GM21717 (cell line): ENCODE measurements at regions not wholly inside any gene's neighbourhood (a gene's known extent, or its start where the extent isn't known, plus 50 kb on each side); places are given as distances from the start of the nearest gene placed in this dataset.
"Not testable (repeated sequence)": the region's sequence is repeated elsewhere in the genome, so short reads cannot be mapped to it uniquely, and the experiment has no call there.

Source experiments
- ATAC-seq: cut with Tn5 transposase; IDR thresholded peaks from one replicate; pipeline ENCODE4 v1.9.1; 2021; ENCODE audit warnings: mild to moderate bottlenecking, moderate library complexity; ENCODE audit not compliant: unreplicated experiment

DNA sequence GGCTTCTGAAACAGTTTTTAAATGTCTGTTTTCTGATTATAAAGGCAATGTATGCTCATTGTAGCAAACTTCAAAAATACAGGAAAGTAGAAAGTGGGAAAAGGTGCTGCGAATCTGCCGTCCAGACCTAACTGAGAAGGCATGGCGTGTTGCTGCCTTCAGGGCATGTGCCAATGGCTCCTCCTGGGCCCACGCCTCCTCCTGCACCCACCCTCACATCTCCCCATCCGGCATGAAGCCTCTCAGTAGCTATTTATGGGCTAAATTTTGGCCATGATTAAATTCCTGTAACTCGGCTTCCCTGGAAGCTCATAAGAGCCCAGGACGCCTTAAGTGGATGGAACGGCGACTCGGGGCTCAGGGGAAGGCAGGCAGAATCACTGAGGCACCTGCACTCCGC is 153.8 kb downstream of the LAT start:
- ATAC-seq, result not testable (repeated sequence)

DNA sequence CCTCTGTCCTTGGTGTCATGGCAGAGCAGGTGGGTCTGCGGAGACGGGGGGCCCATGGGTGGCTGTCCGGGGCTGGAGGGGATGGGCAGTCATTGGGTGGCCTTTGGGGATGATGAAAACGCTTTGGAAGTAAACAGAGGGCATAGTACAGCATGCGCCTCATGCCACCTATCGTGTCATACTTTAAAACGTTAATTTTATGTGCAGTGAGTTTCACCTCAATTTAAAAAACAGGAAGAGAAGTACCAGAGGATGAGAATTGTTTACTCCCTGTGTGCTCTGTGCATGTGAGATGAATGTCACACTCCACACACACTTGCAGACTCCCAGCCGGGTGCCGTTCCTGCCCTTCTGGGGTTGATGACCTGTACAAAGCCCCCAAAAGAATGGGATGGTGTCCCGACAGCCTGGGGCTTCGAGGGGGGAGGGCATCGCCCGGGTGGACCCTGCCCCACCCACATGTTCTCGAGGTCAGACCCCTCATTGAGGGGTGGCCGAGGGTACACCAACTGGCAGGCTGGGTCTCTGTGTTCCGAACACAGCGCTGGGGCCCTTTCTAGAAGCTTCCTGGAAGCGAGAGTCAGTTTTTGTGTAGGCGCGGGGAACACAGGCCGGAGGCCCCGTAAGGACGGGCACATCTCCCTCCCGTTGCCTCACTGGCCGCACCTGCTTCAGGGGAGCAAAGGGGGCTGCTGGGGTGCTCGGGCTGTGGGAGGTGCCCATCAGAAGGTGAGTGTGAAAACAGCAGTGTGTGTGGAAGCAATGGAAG is 153.2 kb downstream of the LAT start:
- ATAC-seq, result not testable (repeated sequence)

- not testable (repeated sequence) for ATAC-seq
Observed at GRCh38 chr16:29137461-29137860, 152.6 kb downstream of the LAT start.

- not testable (repeated sequence) for ATAC-seq
Observed at GRCh38 chr16:29136916-29137315, 152.1 kb downstream of the LAT start.

GRCh38 chr16:29136046-29136696 is 151.3 kb downstream of the LAT start:
- not testable (repeated sequence) for ATAC-seq

DNA sequence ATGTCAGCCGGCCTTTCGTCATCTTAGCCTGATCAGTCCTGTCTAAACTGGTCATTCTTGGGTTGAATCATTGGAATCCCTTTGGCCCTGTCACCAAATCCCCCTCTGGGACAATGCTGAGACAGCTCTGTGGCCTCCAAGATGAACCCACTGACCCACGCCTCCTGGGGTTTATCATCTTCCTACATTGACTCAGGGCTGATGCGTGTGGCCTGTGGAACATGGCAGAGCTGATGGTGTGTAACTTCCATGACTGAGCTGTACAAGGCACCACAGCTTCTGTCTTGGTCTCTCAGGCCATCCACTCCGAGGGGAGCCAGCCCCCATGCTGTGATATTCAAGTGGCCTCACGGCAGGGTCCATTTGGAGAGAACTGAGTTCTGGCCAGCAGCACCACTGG is 150.2 kb downstream of the LAT start:
- not testable (repeated sequence) for ATAC-seq

- ATAC-seq, result not testable (repeated sequence)
Observed at GRCh38 chr16:29133681-29134430, 149.0 kb downstream of the LAT start.

DNA sequence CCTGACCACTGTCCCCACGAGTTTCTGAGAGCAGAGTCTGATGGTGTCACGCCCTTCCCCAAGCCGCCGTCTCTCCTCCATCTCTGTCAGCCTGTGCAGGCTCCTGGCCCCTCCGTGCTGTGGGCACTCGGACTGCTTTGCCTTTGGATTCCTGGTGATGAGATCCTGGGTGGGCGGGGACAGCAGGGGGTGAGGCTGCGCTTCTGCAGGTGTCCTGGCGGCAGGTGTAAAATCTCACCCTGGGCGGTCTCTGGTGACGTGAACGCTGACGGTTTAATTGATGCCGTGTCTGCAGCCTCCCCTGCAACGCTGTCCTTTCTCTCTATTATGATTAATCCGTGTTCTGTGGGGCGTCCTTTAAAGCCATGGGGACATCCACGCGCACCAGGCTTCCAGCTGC is 148.0 kb downstream of the LAT start:
- ATAC-seq, result not testable (repeated sequence)

GRCh38 chr16:29132444-29132843 is 147.6 kb downstream of the LAT start:
- ATAC-seq, result not testable (repeated sequence)

DNA sequence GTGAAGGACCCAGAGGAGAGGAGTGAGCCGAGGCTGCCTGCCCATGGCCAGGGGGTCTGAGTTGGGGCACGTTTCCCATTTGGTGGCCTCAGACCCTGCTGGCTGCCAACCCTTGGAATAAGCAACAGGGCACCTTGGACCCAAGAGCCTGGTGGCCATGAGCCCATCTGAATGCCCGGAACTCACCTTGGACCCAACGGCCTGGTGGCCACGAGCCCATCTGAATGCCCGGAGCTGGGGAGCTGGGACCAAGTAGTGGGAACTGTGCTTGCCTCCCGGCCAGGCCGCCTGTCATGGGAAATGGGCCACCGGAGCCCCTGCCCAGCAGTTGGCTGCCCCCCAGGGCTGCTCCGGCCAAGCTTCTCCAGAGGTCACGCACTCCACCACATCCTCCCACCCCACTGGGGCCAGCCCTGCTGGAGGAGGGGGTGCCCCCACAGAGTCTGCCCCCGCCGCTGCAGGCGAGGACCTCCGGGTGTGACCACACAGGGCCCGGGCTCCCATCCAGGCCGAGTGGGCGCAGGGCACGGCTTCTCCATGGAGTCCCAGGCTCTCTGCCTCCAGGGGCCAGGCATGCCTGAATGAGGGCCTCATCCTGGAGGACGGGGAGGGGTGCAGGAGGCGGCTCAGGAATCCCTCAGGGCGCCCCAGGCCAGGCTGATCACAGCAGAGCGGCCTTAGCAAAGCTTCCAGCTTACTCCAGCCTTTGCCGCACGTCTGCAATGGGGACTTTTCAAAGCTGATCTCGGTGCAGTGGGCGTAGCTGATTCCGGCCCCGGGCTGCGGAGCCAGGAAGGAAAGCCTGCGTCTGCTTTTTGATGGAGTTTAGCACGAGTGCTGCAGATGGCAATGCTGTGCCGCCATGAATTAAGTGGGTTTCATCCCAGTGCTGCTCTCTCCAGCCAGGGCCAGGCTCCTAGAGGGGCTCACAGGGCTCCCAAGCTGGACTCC is 146.3 kb downstream of the LAT start:
- not testable (repeated sequence) for ATAC-seq

GRCh38 chr16:29130131-29130711 is 145.4 kb downstream of the LAT start:
- not testable (repeated sequence) for ATAC-seq

DNA sequence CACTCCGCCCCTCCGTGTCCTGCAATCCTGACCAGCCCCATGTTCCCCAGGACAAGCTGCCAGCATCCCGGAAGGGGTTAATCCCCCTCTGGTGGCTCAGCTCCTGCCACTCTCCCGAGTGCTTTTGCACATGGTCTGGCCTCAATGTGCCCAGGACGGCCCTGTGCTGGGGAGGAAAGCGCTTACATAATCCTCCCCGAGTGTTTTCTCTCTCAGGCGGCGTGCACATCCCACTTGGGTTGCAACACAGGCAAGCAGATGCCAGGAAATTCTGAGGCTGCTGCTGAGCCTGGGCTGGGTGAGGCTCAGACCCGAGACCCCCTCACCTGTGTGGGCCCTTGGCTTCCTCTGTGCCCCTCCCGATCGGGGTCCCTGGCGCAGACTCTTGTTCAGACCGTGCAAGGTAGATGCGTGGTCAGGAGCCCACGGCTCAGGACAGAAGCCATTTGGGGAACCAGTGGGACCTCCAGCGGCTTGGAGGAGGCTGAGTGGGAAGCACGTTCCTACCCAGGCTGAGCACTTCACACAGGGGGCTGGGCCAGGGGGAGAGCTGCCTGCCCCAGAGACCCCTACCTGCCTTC is 144.7 kb downstream of the LAT start:
- not testable (repeated sequence) for ATAC-seq

DNA sequence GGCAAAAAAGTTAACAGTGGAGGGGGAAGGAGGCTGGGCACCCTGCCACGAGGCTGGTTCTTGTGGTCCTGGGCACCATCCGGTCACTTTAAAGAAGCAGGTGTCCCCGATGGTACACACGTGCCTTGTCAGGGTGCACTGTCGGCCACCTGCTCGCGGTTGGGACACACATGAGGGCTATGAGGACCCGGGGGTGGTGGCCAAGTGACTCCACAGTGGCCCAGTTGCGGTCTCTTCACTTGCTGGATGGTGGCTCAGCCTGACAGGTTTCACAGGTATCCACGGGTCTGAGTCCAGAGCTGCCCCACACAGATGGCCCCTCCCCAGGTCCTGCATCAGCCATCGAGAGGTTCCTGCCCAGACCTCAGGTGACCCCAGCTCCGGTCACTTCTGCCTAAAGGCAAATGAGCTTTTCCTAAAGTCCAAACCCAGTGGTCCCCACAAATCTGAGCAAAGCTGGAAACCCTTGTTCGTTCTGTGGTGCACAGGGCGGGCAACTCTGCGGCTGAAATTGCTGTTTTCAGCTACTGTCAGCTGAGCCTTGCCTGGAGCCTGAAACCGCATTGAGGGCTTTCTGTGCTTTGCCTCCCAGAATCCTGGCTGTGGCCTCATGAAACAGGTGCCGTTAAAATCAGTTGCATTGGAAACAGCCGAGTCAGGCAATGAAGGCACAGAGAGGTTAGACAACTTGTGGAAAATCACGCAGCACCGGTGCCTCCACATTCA is 144.0 kb downstream of the LAT start:
- not testable (repeated sequence) for ATAC-seq

DNA sequence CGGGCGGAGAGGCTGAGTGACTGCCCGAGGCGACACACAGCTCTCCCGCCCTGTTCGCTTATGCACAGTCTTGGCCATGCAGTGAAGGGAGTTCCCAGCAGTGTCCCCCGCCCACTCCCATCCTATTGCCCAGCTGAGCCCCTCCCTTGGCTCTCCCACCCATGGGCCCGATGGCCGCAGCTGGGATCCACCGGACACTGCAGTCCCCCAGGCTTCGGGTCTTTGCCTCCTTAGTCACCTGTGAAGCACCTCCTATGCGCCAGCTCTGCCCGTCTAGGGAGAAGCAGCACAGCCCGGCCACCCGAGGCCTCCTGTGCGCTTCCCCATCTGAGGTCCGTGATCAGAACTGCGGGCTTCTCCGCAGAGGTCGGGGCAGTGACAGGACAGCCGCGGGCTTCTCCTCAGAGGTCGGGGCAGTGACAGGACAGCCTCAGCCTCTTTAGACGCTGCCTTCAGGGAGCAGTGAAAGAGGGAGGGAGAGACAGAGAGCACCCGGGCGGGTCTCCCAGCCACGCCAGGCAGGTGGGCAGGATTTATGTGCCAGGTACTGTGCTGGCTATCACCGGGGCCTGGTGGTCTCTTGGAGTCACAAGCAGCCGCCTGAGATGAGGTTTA is 143.1 kb downstream of the LAT start:
- ATAC-seq, result not testable (repeated sequence)

- ATAC-seq, result no peak
Observed at GRCh38 chr16:29126616-29127015, 141.8 kb downstream of the LAT start.

DNA sequence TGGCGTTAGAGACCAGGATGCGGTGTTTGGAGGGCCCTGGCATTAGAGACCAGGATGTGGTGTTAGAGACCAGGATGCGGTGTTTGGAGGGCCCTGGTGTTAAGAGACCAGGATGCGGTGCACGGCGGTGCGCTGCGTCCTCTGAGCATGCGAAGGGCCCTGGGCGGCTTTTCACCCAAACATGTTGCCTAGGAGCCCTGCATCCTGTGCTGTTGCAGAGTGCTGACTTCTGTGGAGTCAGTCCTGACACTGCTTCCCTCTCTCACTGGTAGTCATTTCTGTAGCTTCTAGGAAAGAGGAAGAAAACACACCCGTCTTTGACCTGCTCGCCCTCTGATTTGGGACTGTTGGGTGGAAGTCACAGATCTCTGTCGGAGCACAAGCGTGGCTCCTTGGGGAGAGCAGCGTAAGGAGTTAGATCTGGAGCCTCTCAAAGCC is 141.2 kb downstream of the LAT start:
- no peak for ATAC-seq

GRCh38 chr16:29124828-29125227 is 140.0 kb downstream of the LAT start:
- no peak for ATAC-seq

GRCh38 chr16:29124162-29124561 is 139.3 kb downstream of the LAT start:
- ATAC-seq, result not testable (repeated sequence)

GRCh38 chr16:29120680-29121079 is 135.8 kb downstream of the LAT start:
- ATAC-seq, result not testable (repeated sequence)
